Fibroblast of mammary gland (primary cell): ENCODE measurements at regions not wholly inside any gene's neighbourhood (a gene's known extent, or its start where the extent isn't known, plus 50 kb on each side); places are given as distances from the start of the nearest gene placed in this dataset.

Experiments
- DNase-seq: peaks from one replicate; pipeline ENCODE4 v3.0.0-alpha.2; 2010; ENCODE audit warnings: low read depth
- H3K4me3 ChIP-seq: 2 replicates; pipeline ENCODE4 v1.5.1; 2011; ENCODE audit warnings: low read depth, mild to moderate bottlenecking, low read length, moderate library complexity; ENCODE audit not compliant: control insufficient read depth
- CTCF ChIP-seq: conservative IDR thresholded peaks from 2 replicates; pipeline ENCODE4 v1.5.1; 2011; ENCODE audit warnings: low read depth, low read length, inconsistent platforms; ENCODE audit not compliant: control insufficient read depth, insufficient read depth

GRCh38 chr5:91632871-91633270, 249.8 kb upstream of the ARRDC3 start:
- DNase-seq = no peak
- TF ChIP-seq CTCF = no peak
- no peak overlapping the region for H3K4me3 ChIP-seq

GRCh38 chr5:91611746-91612145, 228.6 kb upstream of the ARRDC3 start:
- H3K4me3 ChIP-seq = no peak overlapping the region
- TF ChIP-seq CTCF = no peak
- no peak for DNase-seq

GRCh38 chr5:91607675-91608074, 224.6 kb upstream of the ARRDC3 start:
- no peak for TF ChIP-seq CTCF
- H3K4me3 ChIP-seq = no peak overlapping the region
- peak; percentile 31 for DNase-seq

GRCh38 chr5:91599863-91600262, 216.7 kb upstream of the ARRDC3 start:
- TF ChIP-seq CTCF = no peak
- DNase-seq = no peak
- H3K4me3 ChIP-seq = no peak overlapping the region

GRCh38 chr5:91598216-91598615, 215.1 kb upstream of the ARRDC3 start:
- DNase-seq = no peak
- no peak overlapping the region for H3K4me3 ChIP-seq
- TF ChIP-seq CTCF = no peak

GRCh38 chr5:91595424-91595823, 212.3 kb upstream of the ARRDC3 start:
- no peak for DNase-seq
- no peak overlapping the region for H3K4me3 ChIP-seq
- TF ChIP-seq CTCF = no peak

- no peak for TF ChIP-seq CTCF
- DNase-seq = peak; percentile 34
- no peak overlapping the region for H3K4me3 ChIP-seq
These were observed 208.0 kb upstream of the ARRDC3 start for GRCh38 chr5:91591076-91591475.
